VCaP (cell line): ENCODE measurements at regions not wholly inside any gene's neighbourhood (a gene's known extent, or its start where the extent isn't known, plus 50 kb on each side); places are given as distances from the start of the nearest gene placed in this dataset.

ENCODE experiments used
- H3K27ac ChIP-seq: fragments of 450-650 bp; 2 replicates; pipeline ENCODE4 v1.5.1; 2017
- TF ChIP-seq, protein P1 (sequence below): fragments of 450-650 bp; conservative IDR thresholded peaks from 2 replicates; pipeline ENCODE4 v1.5.1; 2017; ENCODE audit warnings: mild to moderate bottlenecking, moderate library complexity

GRCh38 chr2:239716536-239717318 is 308.4 kb downstream of the NDUFA10 start:
- H3K27ac ChIP-seq, result no peak overlapping the region
- TF ChIP-seq, protein P1, sequence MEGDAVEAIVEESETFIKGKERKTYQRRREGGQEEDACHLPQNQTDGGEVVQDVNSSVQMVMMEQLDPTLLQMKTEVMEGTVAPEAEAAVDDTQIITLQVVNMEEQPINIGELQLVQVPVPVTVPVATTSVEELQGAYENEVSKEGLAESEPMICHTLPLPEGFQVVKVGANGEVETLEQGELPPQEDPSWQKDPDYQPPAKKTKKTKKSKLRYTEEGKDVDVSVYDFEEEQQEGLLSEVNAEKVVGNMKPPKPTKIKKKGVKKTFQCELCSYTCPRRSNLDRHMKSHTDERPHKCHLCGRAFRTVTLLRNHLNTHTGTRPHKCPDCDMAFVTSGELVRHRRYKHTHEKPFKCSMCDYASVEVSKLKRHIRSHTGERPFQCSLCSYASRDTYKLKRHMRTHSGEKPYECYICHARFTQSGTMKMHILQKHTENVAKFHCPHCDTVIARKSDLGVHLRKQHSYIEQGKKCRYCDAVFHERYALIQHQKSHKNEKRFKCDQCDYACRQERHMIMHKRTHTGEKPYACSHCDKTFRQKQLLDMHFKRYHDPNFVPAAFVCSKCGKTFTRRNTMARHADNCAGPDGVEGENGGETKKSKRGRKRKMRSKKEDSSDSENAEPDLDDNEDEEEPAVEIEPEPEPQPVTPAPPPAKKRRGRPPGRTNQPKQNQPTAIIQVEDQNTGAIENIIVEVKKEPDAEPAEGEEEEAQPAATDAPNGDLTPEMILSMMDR, result no peak

- TF ChIP-seq, protein P1, result no peak
- no peak overlapping the region for H3K27ac ChIP-seq
Observed at GRCh38 chr2:239716009-239716408, 309.1 kb downstream of the NDUFA10 start.

DNA sequence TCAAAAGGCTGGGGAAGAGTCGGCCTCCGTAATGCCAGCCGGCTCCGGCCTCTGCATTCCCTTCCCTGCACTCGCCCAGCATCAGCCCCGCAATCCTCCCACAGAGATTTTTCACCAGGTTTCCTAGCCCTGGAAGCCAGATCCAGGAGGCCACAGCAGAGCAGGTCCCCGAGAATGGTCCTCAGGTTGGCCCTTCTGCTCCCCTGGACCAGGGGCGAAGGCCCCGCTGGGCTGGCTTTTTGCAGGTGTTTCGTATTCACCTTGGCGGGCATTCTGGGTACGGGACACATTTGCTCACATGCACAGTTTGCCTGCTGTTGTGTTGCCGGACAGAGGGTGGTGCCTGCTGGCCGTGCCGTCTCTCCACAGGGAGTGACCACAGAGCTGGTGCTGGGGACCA is 309.5 kb downstream of the NDUFA10 start:
- TF ChIP-seq, protein P1, result no peak
- no peak overlapping the region for H3K27ac ChIP-seq

DNA sequence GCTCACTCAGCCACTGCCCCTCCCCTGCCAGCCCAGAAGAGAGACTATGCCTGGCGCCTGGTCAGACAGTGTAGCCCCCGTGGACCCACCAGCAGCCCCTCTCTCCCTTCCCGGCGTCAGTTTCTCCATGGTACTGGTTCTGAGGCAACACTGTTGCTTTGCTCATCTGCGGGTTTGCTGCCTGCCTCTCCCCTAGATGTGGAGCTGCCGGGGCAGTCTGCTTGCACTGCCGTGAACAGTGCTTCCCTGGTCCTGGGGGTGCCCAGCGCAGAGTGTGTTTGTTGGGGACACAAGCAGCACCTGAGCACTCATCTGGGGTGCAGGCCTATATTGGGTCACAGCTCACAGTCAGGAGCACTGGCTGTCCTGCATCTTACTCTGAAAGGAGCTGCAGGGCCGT is 309.9 kb downstream of the NDUFA10 start:
- TF ChIP-seq, protein P1, result no peak
- H3K27ac ChIP-seq, result no peak overlapping the region

DNA sequence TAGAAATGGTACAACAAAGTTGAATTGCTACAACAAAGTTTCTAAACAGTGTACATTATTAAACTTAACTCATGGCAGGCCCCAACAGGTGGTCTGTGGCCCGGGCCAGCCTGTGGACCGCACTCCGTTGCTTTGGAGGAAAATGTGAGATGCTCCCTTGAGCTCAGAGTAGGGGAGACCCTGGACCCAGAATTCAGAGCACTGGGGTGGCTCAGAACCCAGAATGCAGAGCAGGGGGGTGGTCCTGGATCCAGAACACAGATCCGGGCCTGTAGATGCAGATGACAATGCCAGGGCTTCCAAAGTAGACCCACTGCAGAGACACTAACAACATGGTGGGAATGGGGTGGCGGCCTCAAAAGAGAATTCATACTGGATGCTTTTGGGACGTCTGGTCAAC is 311.0 kb downstream of the NDUFA10 start:
- TF ChIP-seq, protein P1, result no peak
- no peak overlapping the region for H3K27ac ChIP-seq

- TF ChIP-seq, protein P1, result no peak
- H3K27ac ChIP-seq, result no peak overlapping the region
Observed at GRCh38 chr2:239712755-239713154, 311.9 kb upstream of the HDAC4 start.

DNA sequence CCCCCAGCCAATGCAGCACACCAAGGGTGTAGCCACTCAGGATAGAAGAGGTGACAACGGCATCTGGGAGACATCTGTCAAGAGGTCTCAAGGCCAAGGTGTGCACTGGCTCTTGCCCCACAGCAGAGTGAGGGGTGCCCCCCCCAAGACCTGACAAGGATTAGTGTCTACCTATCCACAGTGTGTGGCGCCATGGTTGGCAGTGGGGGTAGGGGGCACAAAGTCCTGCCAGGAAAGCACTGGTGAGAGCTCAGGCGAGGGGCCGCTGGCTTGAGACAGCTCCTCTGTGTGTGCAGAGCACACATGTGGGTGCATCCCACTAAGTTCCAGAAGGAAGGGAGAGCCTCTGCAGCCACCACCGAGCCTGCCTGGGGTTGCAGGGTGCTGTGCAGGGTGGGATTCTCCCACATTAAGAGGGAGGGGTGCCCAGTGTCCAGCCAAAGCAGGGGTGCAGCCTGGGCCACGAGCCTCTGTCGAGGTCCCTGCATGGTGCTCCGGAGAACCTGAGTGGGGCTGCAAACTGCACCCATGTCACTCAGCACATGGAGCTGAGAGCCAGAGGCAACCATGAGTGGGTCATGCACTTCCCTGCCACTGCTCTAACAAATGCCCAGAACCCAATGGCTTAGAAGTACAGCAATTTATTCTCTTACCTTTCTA is 311.2 kb upstream of the HDAC4 start:
- H3K27ac ChIP-seq, result no peak overlapping the region
- TF ChIP-seq, protein P1, result no peak
